PC-3 (cell line): ENCODE measurements at regions not wholly inside any gene's neighbourhood (a gene's known extent, or its start where the extent isn't known, plus 50 kb on each side); places are given as distances from the start of the nearest gene placed in this dataset.

Source experiments
- ATAC-seq: fragments of 200-7000 bp; cut with Tn5 transposase; 2 replicates; pipeline ENCODE4 v1.9.1; 2020; ENCODE audit warnings: mild to moderate bottlenecking, moderate library complexity
- BruUV-seq: library from RNA; stranded (reverse); fragments of 400-500 nt; replicated peaks from 2 replicates; lab custom pipeline; 2021; lab: Mats Ljungman, UMichigan
- CTCF ChIA-PET: fragments of 300-600 bp; sonication (Branson Sonifier 250); formaldehyde crosslinking; loops from one replicate; lab custom pipeline; 2022; ENCODE audit warnings: antibody characterized with exemption; lab: Charles Lee
- POLR2A ChIA-PET: fragments of 300-600 bp; sonication (Branson Sonifier 250); formaldehyde crosslinking; loops from one replicate; lab custom pipeline; 2022; ENCODE audit warnings: antibody characterized with exemption; ENCODE audit not compliant: unreplicated experiment; lab: Charles Lee
- DNase-seq: peaks from one replicate; pipeline ENCODE4 v3.0.0-alpha.2; 2015
- H2AFZ ChIP-seq: fragments of 300-600 bp; sonication (generic); 2 replicates; pipeline ENCODE4 v1.6.0; 2016; ENCODE audit warnings: antibody characterized with exemption, low read length
- H3F3A ChIP-seq: fragments of 300-600 bp; sonication (generic); one replicate; pipeline ENCODE4 v1.6.0; 2017; ENCODE audit warnings: antibody characterized with exemption, low read length, control low read depth, mild to moderate bottlenecking; ENCODE audit not compliant: unreplicated experiment
- H3K27ac ChIP-seq: fragments of 300-600 bp; sonication (generic); 2 replicates; pipeline ENCODE4 v1.5.1; 2016; ENCODE audit warnings: mild to moderate bottlenecking, low read length
- H3K27me3 ChIP-seq: fragments of 300-600 bp; sonication (generic); 2 replicates; pipeline ENCODE4 v1.6.1; 2016; ENCODE audit warnings: low read length, mixed read lengths
- H3K36me3 ChIP-seq: fragments of 300-600 bp; sonication (generic); 2 replicates; pipeline ENCODE4 v1.6.1; 2016; ENCODE audit warnings: low read depth, mixed run types, low read length, mixed read lengths
- H3K4me1 ChIP-seq: fragments of 300-600 bp; sonication (generic); 2 replicates; pipeline ENCODE4 v1.5.1; 2016; ENCODE audit warnings: low read length; ENCODE audit not compliant: insufficient read depth
- H3K4me2 ChIP-seq: fragments of 300-600 bp; sonication (generic); 2 replicates; pipeline ENCODE4 v1.6.0; 2016; ENCODE audit warnings: low read length
- H3K4me3 ChIP-seq: fragments of 300-600 bp; sonication (generic); 2 replicates; pipeline ENCODE4 v1.5.1; 2016; ENCODE audit warnings: mild to moderate bottlenecking, low read length, mixed read lengths
- H3K79me2 ChIP-seq: fragments of 300-600 bp; sonication (generic); 2 replicates; pipeline ENCODE4 v1.6.1; 2017; ENCODE audit warnings: low read length, mixed read lengths
- H3K9ac ChIP-seq: fragments of 300-600 bp; sonication (generic); 2 replicates; pipeline ENCODE4 v1.6.0; 2016; ENCODE audit warnings: mild to moderate bottlenecking, low read length
- H3K9me2 ChIP-seq: fragments of 300-600 bp; sonication (generic); replicated peaks from 2 replicates; pipeline ENCODE4 v1.6.1; 2016; ENCODE audit warnings: mixed run types, low read length, mixed read lengths
- H3K9me3 ChIP-seq: fragments of 300-600 bp; sonication (generic); 2 replicates; pipeline ENCODE4 v1.6.1; 2016; ENCODE audit warnings: low read length, mixed read lengths
- H4K20me1 ChIP-seq: fragments of 300-600 bp; sonication (generic); 2 replicates; pipeline ENCODE4 v1.6.1; 2016; ENCODE audit warnings: low read length, mixed read lengths
- EZH2 ChIP-seq: fragments of 300-600 bp; sonication (generic); IDR thresholded peaks from one replicate; pipeline ENCODE4 v1.6.1; 2017; ENCODE audit warnings: antibody characterized with exemption, mild to moderate bottlenecking, low read length; ENCODE audit not compliant: unreplicated experiment
- EZH2phosphoT487 ChIP-seq: fragments of 300-600 bp; sonication (generic); IDR thresholded peaks from 2 replicates; pipeline ENCODE4 v1.6.1; 2018; ENCODE audit warnings: mild to moderate bottlenecking, antibody characterized with exemption, low read length, borderline replicate concordance
- intact Hi-C: fragments of 100-400 bp; cut with micrococcal nuclease; formaldehyde crosslinking; loops from 2 replicates; pipeline ENCODE4 v1.9.0; 2023
- TF ChIP-seq, protein P1 (sequence below): fragments of 300-600 bp; sonication (generic); conservative IDR thresholded peaks from 2 replicates; pipeline ENCODE4 v1.5.1; 2017; ENCODE audit warnings: antibody characterized with exemption, low read depth, mild to moderate bottlenecking, low read length

DNA sequence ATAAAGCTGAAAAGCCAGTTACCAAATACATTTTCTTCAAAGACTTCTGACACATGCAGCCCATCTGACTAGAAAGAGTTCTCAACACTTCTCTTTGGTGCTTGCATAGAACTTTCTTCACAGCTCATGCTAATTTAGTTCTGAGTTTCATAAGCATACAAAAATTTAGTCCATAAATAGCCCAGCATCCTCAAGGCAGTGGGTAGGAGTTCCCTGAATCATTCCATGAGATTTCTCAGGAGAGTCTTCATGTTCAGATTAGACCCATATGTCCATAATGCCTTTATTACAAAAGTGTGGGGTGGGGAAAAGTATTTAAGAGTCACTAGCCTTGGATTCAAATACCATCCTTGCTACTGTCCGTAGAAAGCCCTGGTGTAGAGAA lies 290.2 kb upstream of the RGMB start:
- ATAC-seq = no peak
- H2AFZ ChIP-seq = no peak overlapping the region

DNA sequence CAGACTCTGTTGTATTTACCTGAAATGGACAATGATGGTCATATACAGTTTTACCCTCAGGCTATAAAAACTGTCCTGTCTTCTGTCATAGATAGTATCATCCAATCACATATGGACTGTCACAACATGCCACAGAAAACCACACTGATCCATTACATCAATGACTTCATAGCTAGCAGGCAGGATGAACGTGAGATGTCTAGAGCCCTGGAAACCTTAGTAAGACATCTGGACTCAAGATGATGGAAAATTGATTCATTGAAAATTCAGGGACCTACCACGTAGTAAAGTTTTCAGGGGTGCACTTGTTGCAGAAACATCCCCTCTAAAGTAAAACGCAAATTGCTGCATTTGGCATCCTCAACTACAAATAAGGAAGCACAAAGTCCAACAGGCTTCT lies 284.4 kb upstream of the RGMB start:
- no peaks in the 10 kb centered on the region for H3F3A ChIP-seq
- no peak overlapping the region for H3K9ac ChIP-seq
- no peak overlapping the region for H3K27ac ChIP-seq
- no peak overlapping the region for H3K4me3 ChIP-seq
- H4K20me1 ChIP-seq = no peaks in the 10 kb centered on the region
- no peaks in the 10 kb centered on the region for H3K9me2 ChIP-seq
- no peak overlapping the region for H3K4me2 ChIP-seq
- no peaks in the 10 kb centered on the region for H3K36me3 ChIP-seq
- no TSS peak for BruUV-seq
- peaks cover 5% of the 10 kb centered on the region; the same call in 1 of the 2 replicates for H3K4me1 ChIP-seq
- H3K9me3 ChIP-seq = no peaks in the 10 kb centered on the region
- H3K27me3 ChIP-seq = no peaks in the 10 kb centered on the region
- ChIA-PET POLR2A (no interaction called here), CTCF (no interaction called here)
- H2AFZ ChIP-seq = no peak overlapping the region
- DNase-seq (no peak), ATAC-seq (no peak)
- no peak for TF ChIP-seq EZH2
- intact Hi-C loops = no loop called here
- H3K79me2 ChIP-seq = no peaks in the 10 kb centered on the region

More for the DNA sequence above, 290.2 kb upstream of the RGMB start:
- no peaks in the 10 kb centered on the region for H4K20me1 ChIP-seq
- no TSS peak for BruUV-seq
- H3K4me2 ChIP-seq = no peak overlapping the region
- H3F3A ChIP-seq = no peaks in the 10 kb centered on the region
- H3K4me1 ChIP-seq = no peaks in the 10 kb centered on the region
- intact Hi-C loops = no loop called here
- no peak overlapping the region for H3K9ac ChIP-seq
- H3K27ac ChIP-seq = no peak overlapping the region
- H3K4me3 ChIP-seq = no peak overlapping the region
- TF ChIP-seq EZH2 (no peak), EZH2phosphoT487 (no peak)
- TF ChIP-seq, protein P1, sequence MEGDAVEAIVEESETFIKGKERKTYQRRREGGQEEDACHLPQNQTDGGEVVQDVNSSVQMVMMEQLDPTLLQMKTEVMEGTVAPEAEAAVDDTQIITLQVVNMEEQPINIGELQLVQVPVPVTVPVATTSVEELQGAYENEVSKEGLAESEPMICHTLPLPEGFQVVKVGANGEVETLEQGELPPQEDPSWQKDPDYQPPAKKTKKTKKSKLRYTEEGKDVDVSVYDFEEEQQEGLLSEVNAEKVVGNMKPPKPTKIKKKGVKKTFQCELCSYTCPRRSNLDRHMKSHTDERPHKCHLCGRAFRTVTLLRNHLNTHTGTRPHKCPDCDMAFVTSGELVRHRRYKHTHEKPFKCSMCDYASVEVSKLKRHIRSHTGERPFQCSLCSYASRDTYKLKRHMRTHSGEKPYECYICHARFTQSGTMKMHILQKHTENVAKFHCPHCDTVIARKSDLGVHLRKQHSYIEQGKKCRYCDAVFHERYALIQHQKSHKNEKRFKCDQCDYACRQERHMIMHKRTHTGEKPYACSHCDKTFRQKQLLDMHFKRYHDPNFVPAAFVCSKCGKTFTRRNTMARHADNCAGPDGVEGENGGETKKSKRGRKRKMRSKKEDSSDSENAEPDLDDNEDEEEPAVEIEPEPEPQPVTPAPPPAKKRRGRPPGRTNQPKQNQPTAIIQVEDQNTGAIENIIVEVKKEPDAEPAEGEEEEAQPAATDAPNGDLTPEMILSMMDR = no peak
- no peaks in the 10 kb centered on the region for H3K36me3 ChIP-seq
- ChIA-PET CTCF (no interaction called here), POLR2A (no interaction called here)
- no peaks in the 10 kb centered on the region for H3K9me3 ChIP-seq
- H3K9me2 ChIP-seq = no peaks in the 10 kb centered on the region
- DNase-seq = no peak
- H3K79me2 ChIP-seq = no peaks in the 10 kb centered on the region
- no peaks in the 10 kb centered on the region for H3K27me3 ChIP-seq

DNA sequence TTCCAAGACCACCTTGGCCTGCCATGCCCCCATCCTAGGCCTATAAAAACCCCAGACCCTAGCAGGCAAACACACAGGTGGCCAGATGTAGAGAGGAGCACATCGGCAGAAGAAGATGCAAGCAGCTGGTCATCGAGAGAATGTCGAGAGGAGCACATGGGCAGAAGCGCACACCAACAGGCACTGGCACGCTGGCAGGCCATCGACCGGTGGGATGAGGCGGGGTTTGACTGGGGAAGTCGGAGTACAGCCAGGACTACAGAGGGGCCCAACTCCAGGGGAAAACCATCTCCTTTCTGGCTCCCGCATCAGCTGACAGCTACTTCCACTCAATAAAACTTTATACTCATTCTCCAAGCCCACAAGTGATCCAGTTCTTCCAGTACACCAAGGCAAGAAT lies 283.1 kb upstream of the RGMB start:
- ChIA-PET POLR2A (interaction anchor here (0.6 kb wide), 1 partner anchor 24 kb away, joined by 3 read pairs; no protein-coding TSS in a partner anchor), CTCF (no interaction called here)
- H3K4me2 ChIP-seq = no peak overlapping the region
- intact Hi-C loops = no loop called here
- H3K9me3 ChIP-seq = no peaks in the 10 kb centered on the region
- ATAC-seq (no peak), DNase-seq (no peak)
- no peaks in the 10 kb centered on the region for H3K9me2 ChIP-seq
- no peak overlapping the region for H3K27ac ChIP-seq
- no peak overlapping the region for H3K4me3 ChIP-seq
- H3K36me3 ChIP-seq = no peaks in the 10 kb centered on the region
- BruUV-seq = no TSS peak
- no peaks in the 10 kb centered on the region for H4K20me1 ChIP-seq
- no peaks in the 10 kb centered on the region for H3K27me3 ChIP-seq
- H2AFZ ChIP-seq = no peak overlapping the region
- H3K9ac ChIP-seq = no peak overlapping the region
- TF ChIP-seq EZH2phosphoT487 (no peak), EZH2 (no peak)
- TF ChIP-seq, protein P1 = no peak
- H3K79me2 ChIP-seq = no peaks in the 10 kb centered on the region
- peaks cover 5% of the 10 kb centered on the region; the same call in 1 of the 2 replicates for H3K4me1 ChIP-seq
- no peaks in the 10 kb centered on the region for H3F3A ChIP-seq
